Endodermal cell (in vitro differentiated cells): ENCODE measurements at regions not wholly inside any gene's neighbourhood (a gene's known extent, or its start where the extent isn't known, plus 50 kb on each side); places are given as distances from the start of the nearest gene placed in this dataset.

Experiments used
- DNase-seq: peaks from one replicate; pipeline ENCODE4 v3.0.0-alpha.2; 2017
- H3K27ac ChIP-seq: 2 replicates; pipeline ENCODE4 v1.5.1; 2013; ENCODE audit warnings: mild to moderate bottlenecking, low read depth, low read length, moderate library complexity
- H3K27me3 ChIP-seq: 2 replicates; pipeline ENCODE4 v1.6.1; 2013; ENCODE audit warnings: mild to moderate bottlenecking, low read length, moderate library complexity; ENCODE audit not compliant: insufficient read depth, control insufficient read depth, poor library complexity, severe bottlenecking
- H3K36me3 ChIP-seq: 2 replicates; pipeline ENCODE4 v1.7.0; 2013; ENCODE audit warnings: mild to moderate bottlenecking, low read length, moderate library complexity; ENCODE audit not compliant: control insufficient read depth, insufficient read depth
- H3K4me1 ChIP-seq: one replicate; pipeline ENCODE4 v1.7.0; 2013; ENCODE audit warnings: low read length; ENCODE audit not compliant: control insufficient read depth, insufficient read depth
- H3K4me3 ChIP-seq: 2 replicates; pipeline ENCODE4 v1.5.1; 2013; ENCODE audit warnings: mild to moderate bottlenecking, low read length, moderate library complexity
- H3K9ac ChIP-seq: 2 replicates; pipeline ENCODE4 v1.6.1; 2013; ENCODE audit warnings: mild to moderate bottlenecking, low read length, moderate library complexity; ENCODE audit not compliant: poor library complexity, severe bottlenecking; ENCODE audit errors: extremely low read depth
- H3K9me3 ChIP-seq: 2 replicates; pipeline ENCODE4 v1.6.1; 2013; ENCODE audit warnings: mild to moderate bottlenecking, low read length, moderate library complexity; ENCODE audit not compliant: control insufficient read depth
- H3K27ac Mint-ChIP-seq: 2 replicates; pipeline ENCODE4 v1.8.0; 2020; ENCODE audit warnings: mixed read lengths
- H3K27me3 Mint-ChIP-seq: 2 replicates; pipeline ENCODE4 v1.8.0; 2021; ENCODE audit warnings: mild to moderate bottlenecking, mixed read lengths; ENCODE audit not compliant: insufficient read depth
- H3K36me3 Mint-ChIP-seq: 2 replicates; pipeline ENCODE4 v1.8.0; 2020; ENCODE audit warnings: low read depth, mixed read lengths
- H3K4me1 Mint-ChIP-seq: 2 replicates; pipeline ENCODE4 v1.8.0; 2020; ENCODE audit warnings: mixed read lengths
- H3K4me3 Mint-ChIP-seq: 2 replicates; pipeline ENCODE4 v1.8.0; 2020; ENCODE audit warnings: mild to moderate bottlenecking, moderate library complexity, mixed read lengths
- H3K9me3 Mint-ChIP-seq: 2 replicates; pipeline ENCODE4 v1.8.0; 2020; ENCODE audit warnings: mild to moderate bottlenecking, mixed read lengths
- WGBS, 2 experiments: methylation state at CpG; one replicate each; pipeline versions ENCODE4 v1.1.5 to v1.1.7; 2013; ENCODE audit warnings: missing lambda C conversion rate in 2 of 2, mixed read lengths in 1 of 2; ENCODE audit not compliant: insufficient coverage in 1 of 2, insufficient read length in 1 of 2; 5-methylcytosine and 5-hydroxymethylcytosine counted together
- TF ChIP-seq, protein P1 (sequence below): fragments of 200-600 bp; sonication (generic); conservative IDR thresholded peaks from 2 replicates; pipeline ENCODE4 v1.5.0; 2021; ENCODE audit warnings: antibody characterized with exemption, mild to moderate bottlenecking

DNA sequence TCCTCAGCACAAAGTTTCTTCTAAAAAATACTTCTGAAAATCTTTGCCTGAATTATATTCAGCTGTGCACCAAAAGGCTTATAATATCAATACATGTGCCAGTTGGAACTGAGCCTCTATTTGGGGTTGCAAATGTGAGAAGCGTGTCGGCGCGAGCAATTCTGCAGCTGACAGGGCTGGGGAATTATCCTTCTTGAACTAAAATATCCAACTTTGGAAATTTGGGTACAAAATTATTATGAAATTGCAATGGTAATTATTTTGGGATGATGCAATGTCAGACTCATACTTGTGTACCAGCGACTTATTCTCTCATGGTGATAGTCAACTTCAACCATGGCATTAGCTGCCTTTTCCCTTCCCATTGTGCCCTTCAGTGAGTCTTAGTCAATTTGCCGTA is 507.0 kb upstream of the KLF6 start:
- Mint-ChIP-seq H3K27me3 (no peaks in the 10 kb centered on the region), H3K27ac (no peak overlapping the region), H3K36me3 (no peaks in the 10 kb centered on the region), H3K9me3 (no peaks in the 10 kb centered on the region), H3K4me3 (no peak overlapping the region), H3K4me1 (peaks cover 6% of the 10 kb centered on the region)
- Histone ChIP-seq H3K9me3 (no peaks in the 10 kb centered on the region), H3K27ac (no peak overlapping the region), H3K4me3 (no peak overlapping the region), H3K4me1 (no peaks in the 10 kb centered on the region), H3K9ac (no peak overlapping the region), H3K27me3 (no peaks in the 10 kb centered on the region), H3K36me3 (no peaks in the 10 kb centered on the region)
- TF ChIP-seq, protein P1, sequence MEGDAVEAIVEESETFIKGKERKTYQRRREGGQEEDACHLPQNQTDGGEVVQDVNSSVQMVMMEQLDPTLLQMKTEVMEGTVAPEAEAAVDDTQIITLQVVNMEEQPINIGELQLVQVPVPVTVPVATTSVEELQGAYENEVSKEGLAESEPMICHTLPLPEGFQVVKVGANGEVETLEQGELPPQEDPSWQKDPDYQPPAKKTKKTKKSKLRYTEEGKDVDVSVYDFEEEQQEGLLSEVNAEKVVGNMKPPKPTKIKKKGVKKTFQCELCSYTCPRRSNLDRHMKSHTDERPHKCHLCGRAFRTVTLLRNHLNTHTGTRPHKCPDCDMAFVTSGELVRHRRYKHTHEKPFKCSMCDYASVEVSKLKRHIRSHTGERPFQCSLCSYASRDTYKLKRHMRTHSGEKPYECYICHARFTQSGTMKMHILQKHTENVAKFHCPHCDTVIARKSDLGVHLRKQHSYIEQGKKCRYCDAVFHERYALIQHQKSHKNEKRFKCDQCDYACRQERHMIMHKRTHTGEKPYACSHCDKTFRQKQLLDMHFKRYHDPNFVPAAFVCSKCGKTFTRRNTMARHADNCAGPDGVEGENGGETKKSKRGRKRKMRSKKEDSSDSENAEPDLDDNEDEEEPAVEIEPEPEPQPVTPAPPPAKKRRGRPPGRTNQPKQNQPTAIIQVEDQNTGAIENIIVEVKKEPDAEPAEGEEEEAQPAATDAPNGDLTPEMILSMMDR = no peak
- WGBS, 2 experiments = 78 to 79% methylated on average over 6 of the region's 6 CpGs
- DNase-seq = no peak

DNA sequence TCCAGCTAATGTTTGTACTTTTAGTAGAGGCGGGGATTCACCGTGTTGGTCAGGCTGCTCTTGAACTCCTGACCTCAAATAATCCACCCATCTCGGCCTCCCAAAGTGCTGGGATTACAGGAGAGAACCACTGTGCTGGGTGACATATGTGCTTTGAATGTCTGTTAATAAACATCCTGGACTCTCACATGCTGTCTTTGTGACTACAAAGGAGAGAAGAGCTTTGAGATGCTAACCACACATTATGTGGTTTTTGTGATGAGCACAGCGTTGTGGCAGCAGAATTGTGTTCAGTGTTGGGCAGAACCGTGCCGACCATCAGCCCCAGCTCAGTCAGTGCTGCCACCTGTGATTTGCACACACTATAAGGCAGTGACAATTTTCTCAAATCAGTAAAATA is 500.1 kb upstream of the KLF6 start:
- H3K36me3 Mint-ChIP-seq = no peaks in the 10 kb centered on the region
- Histone ChIP-seq H3K9ac (no peak overlapping the region), H3K36me3 (no peaks in the 10 kb centered on the region), H3K9me3 (no peaks in the 10 kb centered on the region), H3K4me3 (no peak overlapping the region), H3K4me1 (peaks cover 3% of the 10 kb centered on the region), H3K27me3 (no peaks in the 10 kb centered on the region), H3K27ac (no peak overlapping the region)
- TF ChIP-seq, protein P1 = no peak
- 95 to 100% methylated on average over 4 to 6 of the region's 6 CpGs for WGBS, 2 experiments
- H3K27ac Mint-ChIP-seq = no peak overlapping the region
- no peaks in the 10 kb centered on the region for H3K9me3 Mint-ChIP-seq
- DNase-seq = no peak
- no peak overlapping the region for H3K4me3 Mint-ChIP-seq
- peaks cover 21% of the 10 kb centered on the region for H3K4me1 Mint-ChIP-seq
- H3K27me3 Mint-ChIP-seq = no peaks in the 10 kb centered on the region

DNA sequence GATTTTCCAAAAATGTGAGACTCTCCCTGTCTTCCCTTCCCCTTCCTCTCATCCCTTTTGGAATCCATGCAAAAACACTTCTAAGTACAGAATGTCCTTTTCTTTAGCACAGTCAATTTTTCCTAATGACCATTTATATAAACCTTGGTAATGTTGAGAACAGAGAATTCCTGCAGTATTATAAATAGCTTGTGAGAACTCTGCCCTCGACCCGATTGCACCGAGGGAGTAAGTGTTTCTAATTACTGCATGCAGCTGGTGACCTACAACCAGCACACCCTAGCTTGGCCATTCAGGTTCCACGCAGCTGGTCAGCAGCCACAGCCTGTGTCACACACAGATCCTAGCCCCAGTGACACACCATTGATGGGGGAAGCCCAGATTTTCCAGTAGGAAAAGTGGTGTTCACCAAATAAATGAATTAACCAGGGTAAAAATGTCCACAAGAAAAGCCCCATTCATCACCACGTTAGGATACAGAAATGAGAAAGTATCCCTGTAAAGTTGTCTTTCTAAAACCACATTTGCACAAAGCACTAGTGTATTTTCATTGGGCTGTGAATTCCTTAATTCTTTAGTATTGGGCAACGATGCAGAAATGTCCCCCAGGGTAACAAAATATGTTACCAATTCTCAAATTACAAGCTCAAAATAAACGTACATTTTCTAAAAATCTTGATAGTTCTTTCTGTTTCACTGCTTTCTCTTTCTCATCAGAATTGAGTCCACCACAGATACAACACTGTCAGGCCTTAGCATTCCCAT is 499.0 kb upstream of the KLF6 start:
- 79 to 82% methylated on average over 4 to 7 of the region's 7 CpGs for WGBS, 2 experiments
- DNase-seq = no peak
- Histone ChIP-seq H3K4me1 (peaks cover 3% of the 10 kb centered on the region), H3K27ac (no peak overlapping the region), H3K9ac (no peak overlapping the region), H3K27me3 (no peaks in the 10 kb centered on the region), H3K36me3 (no peaks in the 10 kb centered on the region), H3K4me3 (no peak overlapping the region), H3K9me3 (no peaks in the 10 kb centered on the region)
- peaks cover 2% of the 10 kb centered on the region for H3K27me3 Mint-ChIP-seq
- H3K4me1 Mint-ChIP-seq = peaks cover 21% of the 10 kb centered on the region
- no peaks in the 10 kb centered on the region for H3K9me3 Mint-ChIP-seq
- no peak overlapping the region for H3K4me3 Mint-ChIP-seq
- TF ChIP-seq, protein P1 = no peak
- H3K27ac Mint-ChIP-seq = no peak overlapping the region
- no peaks in the 10 kb centered on the region for H3K36me3 Mint-ChIP-seq
